ENCODE measurements at regions not wholly inside any gene's neighbourhood (a gene's known extent, or its start where the extent isn't known, plus 50 kb on each side); places are given as distances from the start of the nearest gene placed in this dataset.

DNA sequence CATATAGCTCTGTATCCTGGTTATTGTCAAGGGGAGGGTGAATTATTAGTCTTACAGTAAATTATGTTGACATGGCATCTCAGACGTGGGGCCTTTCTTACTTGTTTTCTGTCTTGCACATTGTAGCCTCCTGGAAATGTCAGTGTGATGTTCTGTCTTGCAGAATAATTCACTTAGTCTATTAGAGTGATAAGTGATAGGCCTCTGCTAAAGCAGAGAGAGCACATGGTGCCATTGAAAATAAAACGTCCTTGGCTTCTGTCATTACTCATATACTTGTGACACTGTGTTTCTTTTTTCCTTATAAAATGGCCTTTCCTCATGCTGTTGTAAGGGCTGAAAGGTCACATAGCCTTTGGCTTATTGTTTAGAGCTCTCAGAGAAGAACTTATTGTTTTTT is 531.0 kb downstream of the EPM2A start:
- intact Hi-C loops (cut with micrococcal nuclease; ENCODE audit: unreplicated experiment), result no loop called here
- no peak for DNase-seq
- no peaks in the 10 kb centered on the region for H3K4me1 ChIP-seq
- no peak overlapping the region for H3K4me3 Mint-ChIP-seq (ENCODE audit: unreplicated experiment)
- H3K9me3 Mint-ChIP-seq (ENCODE audit: unreplicated experiment), result no peaks in the 10 kb centered on the region
- BruUV-seq (replicated peaks), result no TSS peak
- no peaks in the 10 kb centered on the region for H3K27me3 Mint-ChIP-seq (ENCODE audit: insufficient read depth, unreplicated experiment)
- no peaks in the 10 kb centered on the region for H3K27me3 ChIP-seq (replicated peaks; ENCODE audit: control insufficient read depth, insufficient read depth, low read length)
- H3K36me3 ChIP-seq (ENCODE audit: control insufficient read depth, insufficient read depth, low read length), result no peaks in the 10 kb centered on the region
- H3K9me3 ChIP-seq, result no peaks in the 10 kb centered on the region
- no peak for TF ChIP-seq CTCF (IDR thresholded peaks at IDR 0.05; ENCODE audit: insufficient read depth in 1 of 2, low read depth in 1 of 2, low read length in 1 of 2, severe bottlenecking in 1 of 2, unreplicated experiment in 1 of 2)
- no peak overlapping the region for H3K27ac Mint-ChIP-seq (ENCODE audit: unreplicated experiment)
- CTCF ChIA-PET, result no interaction called here
- no peak overlapping the region for H3K4me3 ChIP-seq (ENCODE audit: low read depth, low read length)
- H3K4me1 Mint-ChIP-seq (ENCODE audit: low read depth, unreplicated experiment), result no peaks in the 10 kb centered on the region
- H3K36me3 Mint-ChIP-seq (ENCODE audit: insufficient read depth, unreplicated experiment), result no peaks in the 10 kb centered on the region
- POLR2A ChIA-PET, result no interaction called here

- ChIA-PET CTCF (no interaction called here), POLR2A (no interaction called here)
- H3K36me3 ChIP-seq (ENCODE audit: control insufficient read depth, insufficient read depth, low read length), result no peaks in the 10 kb centered on the region
- no TSS peak for BruUV-seq (replicated peaks)
- H3K27ac Mint-ChIP-seq (ENCODE audit: unreplicated experiment), result no peak overlapping the region
- H3K4me3 Mint-ChIP-seq (ENCODE audit: unreplicated experiment), result no peak overlapping the region
- DNase-seq, result no peak
- no peaks in the 10 kb centered on the region for H3K4me1 ChIP-seq
- intact Hi-C loops (cut with micrococcal nuclease; ENCODE audit: unreplicated experiment), result no loop called here
- TF ChIP-seq CTCF (IDR thresholded peaks at IDR 0.05; ENCODE audit: insufficient read depth in 1 of 2, low read depth in 1 of 2, low read length in 1 of 2, severe bottlenecking in 1 of 2, unreplicated experiment in 1 of 2), result no peak
- H3K27me3 Mint-ChIP-seq (ENCODE audit: insufficient read depth, unreplicated experiment), result no peaks in the 10 kb centered on the region
- no peaks in the 10 kb centered on the region for H3K9me3 ChIP-seq
- no peaks in the 10 kb centered on the region for H3K4me1 Mint-ChIP-seq (ENCODE audit: low read depth, unreplicated experiment)
- no peaks in the 10 kb centered on the region for H3K36me3 Mint-ChIP-seq (ENCODE audit: insufficient read depth, unreplicated experiment)
- no peaks in the 10 kb centered on the region for H3K9me3 Mint-ChIP-seq (ENCODE audit: unreplicated experiment)
- H3K4me3 ChIP-seq (ENCODE audit: low read depth, low read length), result no peak overlapping the region
- no peaks in the 10 kb centered on the region for H3K27me3 ChIP-seq (replicated peaks; ENCODE audit: control insufficient read depth, insufficient read depth, low read length)
Observed at GRCh38 chr6:145206247-145206907, 528.9 kb downstream of the EPM2A start.

GRCh38 chr6:145208474-145208873 is 526.8 kb downstream of the EPM2A start:
- Mint-ChIP-seq H3K9me3 (ENCODE audit: unreplicated experiment) (no peaks in the 10 kb centered on the region), H3K36me3 (ENCODE audit: insufficient read depth, unreplicated experiment) (no peaks in the 10 kb centered on the region), H3K27ac (ENCODE audit: unreplicated experiment) (no peak overlapping the region), H3K4me1 (ENCODE audit: low read depth, unreplicated experiment) (no peaks in the 10 kb centered on the region), H3K4me3 (ENCODE audit: unreplicated experiment) (no peak overlapping the region), H3K27me3 (ENCODE audit: insufficient read depth, unreplicated experiment) (no peaks in the 10 kb centered on the region)
- intact Hi-C loops (cut with micrococcal nuclease; ENCODE audit: unreplicated experiment), result no loop called here
- Histone ChIP-seq H3K36me3 (ENCODE audit: control insufficient read depth, insufficient read depth, low read length) (no peaks in the 10 kb centered on the region), H3K4me1 (no peaks in the 10 kb centered on the region), H3K27me3 (replicated peaks; ENCODE audit: control insufficient read depth, insufficient read depth, low read length) (no peaks in the 10 kb centered on the region), H3K4me3 (ENCODE audit: low read depth, low read length) (no peak overlapping the region), H3K9me3 (no peaks in the 10 kb centered on the region)
- POLR2A ChIA-PET, result no interaction called here
- BruUV-seq (replicated peaks), result no TSS peak
- CTCF ChIA-PET, result no interaction called here
- no peak for TF ChIP-seq CTCF (IDR thresholded peaks at IDR 0.05; ENCODE audit: insufficient read depth in 1 of 2, low read depth in 1 of 2, low read length in 1 of 2, severe bottlenecking in 1 of 2, unreplicated experiment in 1 of 2)
- no peak for DNase-seq
